Activated CD8-positive, alpha-beta T cell treated with anti-CD3 and anti-CD28 coated beads for 36 hours (primary cell): ENCODE measurements at regions not wholly inside any gene's neighbourhood (a gene's known extent, or its start where the extent isn't known, plus 50 kb on each side); places are given as distances from the start of the nearest gene placed in this dataset.
A peak's percentile ranks its signal among the peaks of the same experiment; 100 is the strongest.

Experiments used
- ATAC-seq: fragments of 200-7000 bp; cut with Tn5 transposase; one replicate; pipeline ENCODE4 v1.10.0; 2021; ENCODE audit warnings: mild to moderate bottlenecking, moderate library complexity
- CTCF ChIA-PET: fragments of 350-600 bp; sonication (Branson Sonifier 250); formaldehyde crosslinking; loops from one replicate; lab custom pipeline; 2021; ENCODE audit warnings: antibody characterized with exemption; lab: Charles Lee
- POLR2A ChIA-PET: fragments of 350-600 bp; sonication (Branson Sonifier 250); formaldehyde crosslinking; loops from one replicate; lab custom pipeline; 2021; ENCODE audit warnings: antibody characterized with exemption; lab: Charles Lee
- DNase-seq: peaks from one replicate; pipeline ENCODE4 v3.0.0-alpha.2; 2020
- H3K27ac Mint-ChIP-seq: one replicate; pipeline ENCODE4 v1.8.0; 2021; ENCODE audit warnings: mild to moderate bottlenecking, mixed read lengths
- H3K27me3 Mint-ChIP-seq: one replicate; pipeline ENCODE4 v1.8.0; 2021; ENCODE audit warnings: mixed read lengths
- H3K36me3 Mint-ChIP-seq: one replicate; pipeline ENCODE4 v1.8.0; 2021; ENCODE audit warnings: low read depth, mixed read lengths
- H3K4me1 Mint-ChIP-seq: one replicate; pipeline ENCODE4 v1.8.0; 2021; ENCODE audit warnings: low read depth, mixed read lengths
- H3K4me3 Mint-ChIP-seq: one replicate; pipeline ENCODE4 v1.8.0; 2021; ENCODE audit warnings: mild to moderate bottlenecking, moderate library complexity, mixed read lengths
- H3K9me3 Mint-ChIP-seq: one replicate; pipeline ENCODE4 v1.8.0; 2021; ENCODE audit warnings: mixed read lengths
- intact Hi-C: fragments of 100-400 bp; cut with micrococcal nuclease; formaldehyde crosslinking; loops from one replicate; pipeline ENCODE4 v1.10.0; 2022
- TF ChIP-seq, protein P1 (sequence below): fragments of 200-600 bp; IDR thresholded peaks from one replicate; pipeline ENCODE4 v1.8.0; 2022; ENCODE audit warnings: antibody characterized with exemption, mild to moderate bottlenecking

DNA sequence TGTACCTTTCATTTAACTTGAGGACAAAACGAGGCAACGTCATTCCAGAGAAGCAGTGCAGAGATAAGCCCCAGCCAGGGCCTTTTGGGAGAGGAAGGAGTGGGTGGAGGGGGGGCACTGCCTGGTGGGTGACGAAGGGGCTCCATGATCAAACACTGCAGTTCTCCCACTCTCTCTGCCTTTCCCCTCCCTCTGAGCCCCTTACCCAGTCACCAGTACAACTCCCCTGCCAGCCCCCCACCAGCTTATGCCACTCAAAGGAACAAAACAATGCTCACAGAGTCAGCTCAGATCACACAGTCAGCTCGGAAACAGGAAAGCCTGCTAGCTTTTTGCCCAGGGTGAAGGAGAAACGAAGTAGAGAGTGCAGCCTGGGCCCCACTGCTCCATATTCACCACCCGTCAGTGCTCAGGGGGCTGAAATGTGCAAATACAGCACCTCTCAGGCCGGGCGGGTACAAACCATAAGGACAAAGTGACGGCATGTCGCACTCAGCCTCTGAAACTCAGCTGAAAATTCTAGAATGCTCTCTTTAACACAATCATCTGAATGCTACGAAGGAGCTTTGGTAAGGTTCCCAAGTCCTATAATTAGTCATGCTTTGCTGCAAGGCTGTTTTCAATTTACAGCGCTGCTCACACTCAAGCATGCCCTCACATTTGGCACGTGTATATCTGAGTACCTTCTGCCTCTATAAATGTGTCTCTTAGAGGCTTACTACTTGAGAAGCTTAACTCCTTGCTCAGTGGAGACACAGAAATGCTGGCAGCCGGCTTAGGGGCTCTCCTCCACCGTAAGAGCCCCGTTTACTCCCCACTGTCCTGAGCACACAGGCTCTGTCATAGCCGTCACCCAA, 65.8 kb upstream of the RAB4A start:
- H3K4me1 Mint-ChIP-seq: peaks cover 17% of the 10 kb centered on the region
- H3K27ac Mint-ChIP-seq: peak overlapping the region; percentile 76
- no peaks in the 10 kb centered on the region for H3K9me3 Mint-ChIP-seq
- no peaks in the 10 kb centered on the region for H3K27me3 Mint-ChIP-seq
- ChIA-PET POLR2A (no interaction called here), CTCF (interaction anchor here (2.2 kb wide), 1 partner anchor 23 kb away, joined by 10 read pairs; no protein-coding TSS in a partner anchor)
- H3K36me3 Mint-ChIP-seq: no peaks in the 10 kb centered on the region
- DNase-seq (peak; percentile 36), ATAC-seq (peak; percentile 55)
- TF ChIP-seq, protein P1, sequence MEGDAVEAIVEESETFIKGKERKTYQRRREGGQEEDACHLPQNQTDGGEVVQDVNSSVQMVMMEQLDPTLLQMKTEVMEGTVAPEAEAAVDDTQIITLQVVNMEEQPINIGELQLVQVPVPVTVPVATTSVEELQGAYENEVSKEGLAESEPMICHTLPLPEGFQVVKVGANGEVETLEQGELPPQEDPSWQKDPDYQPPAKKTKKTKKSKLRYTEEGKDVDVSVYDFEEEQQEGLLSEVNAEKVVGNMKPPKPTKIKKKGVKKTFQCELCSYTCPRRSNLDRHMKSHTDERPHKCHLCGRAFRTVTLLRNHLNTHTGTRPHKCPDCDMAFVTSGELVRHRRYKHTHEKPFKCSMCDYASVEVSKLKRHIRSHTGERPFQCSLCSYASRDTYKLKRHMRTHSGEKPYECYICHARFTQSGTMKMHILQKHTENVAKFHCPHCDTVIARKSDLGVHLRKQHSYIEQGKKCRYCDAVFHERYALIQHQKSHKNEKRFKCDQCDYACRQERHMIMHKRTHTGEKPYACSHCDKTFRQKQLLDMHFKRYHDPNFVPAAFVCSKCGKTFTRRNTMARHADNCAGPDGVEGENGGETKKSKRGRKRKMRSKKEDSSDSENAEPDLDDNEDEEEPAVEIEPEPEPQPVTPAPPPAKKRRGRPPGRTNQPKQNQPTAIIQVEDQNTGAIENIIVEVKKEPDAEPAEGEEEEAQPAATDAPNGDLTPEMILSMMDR: no peak
- no peak overlapping the region for H3K4me3 Mint-ChIP-seq
- intact Hi-C loops: no loop called here

DNA sequence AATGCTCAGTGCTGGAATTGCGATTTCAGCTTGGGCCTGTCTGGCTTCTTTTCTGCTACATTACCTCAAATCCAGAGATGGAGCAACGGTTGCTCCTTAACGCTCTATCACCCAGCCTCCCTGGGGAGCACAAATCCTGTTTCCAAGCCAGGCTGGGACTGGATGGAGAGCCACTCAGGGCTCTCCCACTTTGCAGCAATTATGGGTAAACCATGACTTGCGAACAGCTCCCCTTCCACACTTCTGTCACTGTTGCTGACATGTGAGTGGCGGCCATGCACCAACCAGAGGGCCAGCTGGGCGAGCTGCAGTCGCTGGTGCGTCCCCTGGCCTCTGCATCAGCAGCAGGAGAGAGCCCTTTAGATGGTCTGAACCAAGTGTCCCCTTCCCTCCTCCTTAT, 65.1 kb upstream of the RAB4A start:
- H3K4me1 Mint-ChIP-seq: peaks cover 15% of the 10 kb centered on the region
- ChIA-PET CTCF (interaction anchor here (1.4 to 2.2 kb wide), 2 partner anchors 22 to 542 kb away, joined by 5 to 10 read pairs; no protein-coding TSS in a partner anchor), POLR2A (no interaction called here)
- no peaks in the 10 kb centered on the region for H3K27me3 Mint-ChIP-seq
- TF ChIP-seq, protein P1: no peak
- no peak overlapping the region for H3K27ac Mint-ChIP-seq
- H3K36me3 Mint-ChIP-seq: no peaks in the 10 kb centered on the region
- ATAC-seq: no peak
- intact Hi-C loops: no loop called here
- H3K4me3 Mint-ChIP-seq: no peak overlapping the region
- no peak for DNase-seq
- H3K9me3 Mint-ChIP-seq: no peaks in the 10 kb centered on the region

DNA sequence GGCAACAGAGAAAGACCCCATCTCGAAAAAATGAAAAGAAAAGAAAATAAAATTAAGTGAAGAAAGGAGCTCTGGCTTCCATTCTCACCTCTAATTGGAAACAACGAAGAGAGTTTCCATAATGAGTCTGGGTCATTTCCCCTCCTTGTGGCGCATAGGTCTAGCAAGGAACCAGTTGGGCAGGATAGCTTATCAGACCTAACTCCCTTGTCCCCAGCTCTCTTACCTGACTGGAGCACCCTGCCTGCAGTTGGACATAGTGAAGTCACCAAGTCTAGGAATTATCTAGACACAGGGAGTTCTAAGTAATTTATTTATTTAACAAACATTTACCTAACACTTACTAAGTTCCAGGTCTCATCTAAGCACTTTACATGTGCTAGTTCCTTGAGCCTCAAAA, 63.0 kb upstream of the RAB4A start:
- CTCF ChIA-PET: no interaction called here
- TF ChIP-seq, protein P1: no peak
- peaks cover 15% of the 10 kb centered on the region for H3K4me1 Mint-ChIP-seq
- H3K4me3 Mint-ChIP-seq: no peak overlapping the region
- H3K27ac Mint-ChIP-seq: no peak overlapping the region
- H3K27me3 Mint-ChIP-seq: no peaks in the 10 kb centered on the region
- intact Hi-C loops: no loop called here
- no peaks in the 10 kb centered on the region for H3K36me3 Mint-ChIP-seq
- POLR2A ChIA-PET: no interaction called here
- ATAC-seq (no peak), DNase-seq (no peak)
- no peaks in the 10 kb centered on the region for H3K9me3 Mint-ChIP-seq

DNA sequence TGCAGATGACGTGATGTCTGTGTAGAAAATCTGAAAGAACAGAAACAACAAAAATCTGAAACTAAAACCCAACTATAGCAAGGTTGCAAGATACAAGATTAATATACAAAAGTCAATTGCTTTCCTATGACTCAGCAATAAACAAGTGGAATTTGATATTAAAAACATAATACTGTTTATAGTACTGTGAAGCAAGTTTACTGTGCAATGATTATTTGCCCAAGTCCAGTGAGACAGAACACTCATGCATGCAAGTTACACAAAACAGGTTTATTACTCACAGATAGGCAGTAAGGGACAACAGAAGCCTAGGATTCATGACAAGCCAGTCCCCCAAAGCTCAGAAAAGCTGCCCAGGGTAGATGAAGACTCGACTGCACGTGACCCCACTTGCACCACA, 62.4 kb upstream of the RAB4A start:
- CTCF ChIA-PET: interaction anchor here (1.7 kb wide), 1 partner anchor 19 kb away, joined by 7 read pairs; no protein-coding TSS in a partner anchor
- POLR2A ChIA-PET: interaction anchor here (0.6 kb wide), 1 partner anchor 69 kb away, joined by 3 read pairs; no protein-coding TSS in a partner anchor
- no peak for DNase-seq
- Mint-ChIP-seq H3K27me3 (no peaks in the 10 kb centered on the region), H3K4me3 (no peak overlapping the region), H3K36me3 (no peaks in the 10 kb centered on the region), H3K27ac (no peak overlapping the region), H3K9me3 (no peaks in the 10 kb centered on the region), H3K4me1 (peaks cover 15% of the 10 kb centered on the region)
- TF ChIP-seq, protein P1: no peak
- ATAC-seq: no peak
- intact Hi-C loops: no loop called here

DNA sequence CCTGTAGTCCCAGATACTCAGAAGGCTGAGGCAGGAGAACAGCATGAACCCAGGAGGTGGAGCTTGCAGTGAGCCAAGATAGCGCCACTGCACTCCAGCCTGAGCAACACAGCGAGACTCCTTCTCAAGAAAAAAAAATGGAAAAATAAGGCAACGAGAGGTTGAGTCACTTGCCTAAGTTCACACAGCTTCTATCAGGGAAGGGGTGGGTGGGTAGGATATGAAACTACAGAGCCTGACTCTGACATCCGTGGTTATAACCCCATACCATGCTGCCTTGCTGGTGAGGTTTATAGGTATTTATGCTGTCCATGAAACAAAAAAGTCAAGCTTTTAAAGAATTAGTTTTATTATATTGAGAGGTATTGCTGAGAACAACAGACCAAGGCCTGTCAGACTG, 61.5 kb upstream of the RAB4A start:
- H3K27me3 Mint-ChIP-seq: no peaks in the 10 kb centered on the region
- ChIA-PET CTCF (interaction anchor here (1.7 kb wide), 1 partner anchor 18 kb away, joined by 7 read pairs; no protein-coding TSS in a partner anchor), POLR2A (no interaction called here)
- H3K9me3 Mint-ChIP-seq: no peaks in the 10 kb centered on the region
- H3K4me1 Mint-ChIP-seq: peaks cover 15% of the 10 kb centered on the region
- no peaks in the 10 kb centered on the region for H3K36me3 Mint-ChIP-seq
- no peak overlapping the region for H3K4me3 Mint-ChIP-seq
- intact Hi-C loops: no loop called here
- peak; percentile 42 for DNase-seq
- peak; percentile 83 for ATAC-seq
- TF ChIP-seq, protein P1: no peak
- no peak overlapping the region for H3K27ac Mint-ChIP-seq
